ENCODE measurements at regions not wholly inside any gene's neighbourhood (a gene's known extent, or its start where the extent isn't known, plus 50 kb on each side); places are given as distances from the start of the nearest gene placed in this dataset.

- Histone ChIP-seq H3K4me3 (ENCODE audit: low read length) (no peak overlapping the region), H3F3A (ENCODE audit: insufficient read depth, low read length) (no peaks in the 10 kb centered on the region), H3K27me3 (replicated peaks; ENCODE audit: insufficient read depth, low read length) (no peaks in the 10 kb centered on the region), H3K4me2 (ENCODE audit: low read depth, low read length) (no peak overlapping the region), H3K9me3 (replicated peaks; ENCODE audit: insufficient read depth, low read length) (no peaks in the 10 kb centered on the region), H3K9ac (ENCODE audit: low read length) (no peak overlapping the region), H3K79me2 (ENCODE audit: low read length) (no peaks in the 10 kb centered on the region), H4K20me1 (ENCODE audit: insufficient read depth, low read length) (no peaks in the 10 kb centered on the region), H3K27ac (ENCODE audit: low read length) (no peak overlapping the region), H3K36me3 (replicated peaks; ENCODE audit: insufficient read depth, low read length) (no peaks in the 10 kb centered on the region), H3K4me1 (ENCODE audit: low read length) (no peaks in the 10 kb centered on the region), H2AFZ (ENCODE audit: low read length) (no peak overlapping the region), H3K9me2 (replicated peaks; ENCODE audit: insufficient read depth, low read length) (no peaks in the 10 kb centered on the region)
- TF ChIP-seq EZH2 (optimal IDR thresholded peaks at IDR 0.05; ENCODE audit: low read depth, low read length) = no peak
- no peak for TF ChIP-seq EZH2phosphoT487 (IDR thresholded peaks at IDR 0.05; ENCODE audit: low read length)
- TF ChIP-seq CTCF (IDR thresholded peaks at IDR 0.05; ENCODE audit: low read length) = no peak
- DNase-seq = no peak
These were observed 541.1 kb downstream of the KCNJ18 start for GRCh38 chr17:22233382-22233781.

- TF ChIP-seq CTCF (IDR thresholded peaks at IDR 0.05; ENCODE audit: low read length) (no peak), EZH2phosphoT487 (IDR thresholded peaks at IDR 0.05; ENCODE audit: low read length) (no peak), EZH2 (optimal IDR thresholded peaks at IDR 0.05; ENCODE audit: low read depth, low read length) (no peak)
- Histone ChIP-seq H3K27me3 (replicated peaks; ENCODE audit: insufficient read depth, low read length) (no peaks in the 10 kb centered on the region), H2AFZ (ENCODE audit: low read length) (no peak overlapping the region), H3K36me3 (replicated peaks; ENCODE audit: insufficient read depth, low read length) (no peaks in the 10 kb centered on the region), H3K4me2 (ENCODE audit: low read depth, low read length) (no peak overlapping the region), H3K9me2 (replicated peaks; ENCODE audit: insufficient read depth, low read length) (no peaks in the 10 kb centered on the region), H3K4me3 (ENCODE audit: low read length) (no peak overlapping the region), H3F3A (ENCODE audit: insufficient read depth, low read length) (no peaks in the 10 kb centered on the region), H4K20me1 (ENCODE audit: insufficient read depth, low read length) (no peaks in the 10 kb centered on the region), H3K9me3 (replicated peaks; ENCODE audit: insufficient read depth, low read length) (no peaks in the 10 kb centered on the region), H3K27ac (ENCODE audit: low read length) (no peak overlapping the region), H3K4me1 (ENCODE audit: low read length) (no peaks in the 10 kb centered on the region), H3K9ac (ENCODE audit: low read length) (no peak overlapping the region), H3K79me2 (ENCODE audit: low read length) (no peaks in the 10 kb centered on the region)
- no peak for DNase-seq
These were observed 550.1 kb downstream of the KCNJ18 start for GRCh38 chr17:22242472-22242871.

GRCh38 chr17:22251498-22251897 is 559.2 kb downstream of the KCNJ18 start:
- TF ChIP-seq EZH2phosphoT487 (IDR thresholded peaks at IDR 0.05; ENCODE audit: low read length) (no peak), CTCF (IDR thresholded peaks at IDR 0.05; ENCODE audit: low read length) (no peak), EZH2 (optimal IDR thresholded peaks at IDR 0.05; ENCODE audit: low read depth, low read length) (no peak)
- Histone ChIP-seq H3K79me2 (ENCODE audit: low read length) (no peaks in the 10 kb centered on the region), H3K9me2 (replicated peaks; ENCODE audit: insufficient read depth, low read length) (no peaks in the 10 kb centered on the region), H3K9me3 (replicated peaks; ENCODE audit: insufficient read depth, low read length) (no peaks in the 10 kb centered on the region), H3K4me2 (ENCODE audit: low read depth, low read length) (no peak overlapping the region), H3F3A (ENCODE audit: insufficient read depth, low read length) (no peaks in the 10 kb centered on the region), H3K36me3 (replicated peaks; ENCODE audit: insufficient read depth, low read length) (no peaks in the 10 kb centered on the region), H3K4me3 (ENCODE audit: low read length) (no peak overlapping the region), H3K9ac (ENCODE audit: low read length) (no peak overlapping the region), H4K20me1 (ENCODE audit: insufficient read depth, low read length) (no peaks in the 10 kb centered on the region), H2AFZ (ENCODE audit: low read length) (no peak overlapping the region), H3K27ac (ENCODE audit: low read length) (no peak overlapping the region), H3K4me1 (ENCODE audit: low read length) (no peaks in the 10 kb centered on the region), H3K27me3 (replicated peaks; ENCODE audit: insufficient read depth, low read length) (no peaks in the 10 kb centered on the region)
- DNase-seq = no peak
